Stimulated activated CD4-positive, alpha-beta T cell treated with anti-CD3 and anti-CD28 coated beads, Interleukin-1b, Interleukin-23, amount 100 ng/mL, for 4 hours (primary cell): ENCODE measurements at regions not wholly inside any gene's neighbourhood (a gene's known extent, or its start where the extent isn't known, plus 50 kb on each side); places are given as distances from the start of the nearest gene placed in this dataset.
"Not testable (repeated sequence)": the region's sequence is repeated elsewhere in the genome, so short reads cannot be mapped to it uniquely, and the experiment has no call there.

Experiments used
- DNase-seq, 2 donors: peaks; one replicate each; pipeline ENCODE4 v3.0.0-alpha.2; 2020; ENCODE audit warnings: low read depth in 2 of 2

DNA sequence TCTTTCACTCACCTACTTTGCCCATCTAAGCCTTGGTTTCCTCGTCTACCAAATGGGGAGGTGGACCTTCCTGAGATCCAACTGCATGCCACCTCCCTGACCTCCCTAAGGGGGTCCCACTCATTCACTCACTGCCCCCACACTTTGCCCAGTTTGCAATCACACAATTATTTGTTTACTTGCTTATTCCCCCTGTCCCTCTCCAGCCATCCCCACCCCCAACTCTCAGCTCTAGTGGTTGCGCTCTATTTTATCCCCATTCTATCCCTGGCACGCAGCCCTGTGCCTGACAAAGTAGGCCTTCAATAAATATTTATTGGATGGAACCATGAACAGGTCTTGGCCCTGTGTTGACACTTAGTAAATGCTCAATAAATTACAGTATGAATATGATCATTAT, 130.8 kb upstream of the LARP1 start:
- no peak for DNase-seq

DNA sequence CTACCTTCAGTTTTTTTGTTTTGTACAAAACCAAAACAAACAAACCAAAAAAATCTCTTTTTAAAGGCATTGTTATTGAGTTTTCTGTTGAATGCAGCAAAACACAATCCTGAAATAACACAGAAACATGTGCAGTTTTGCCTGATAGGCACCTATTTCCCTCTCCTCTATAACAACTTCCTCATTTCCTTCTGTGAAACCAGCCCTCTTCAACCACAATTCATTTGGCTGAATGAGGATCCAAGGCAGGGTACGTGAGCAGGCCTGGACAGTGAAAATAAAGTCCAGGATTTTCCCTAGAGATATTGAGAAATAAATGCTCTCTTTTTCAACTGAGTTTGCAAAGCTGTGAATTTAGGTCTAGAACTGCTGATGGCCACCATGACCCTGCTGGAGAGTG, 134.8 kb upstream of the LARP1 start:
- no peak for DNase-seq

DNA sequence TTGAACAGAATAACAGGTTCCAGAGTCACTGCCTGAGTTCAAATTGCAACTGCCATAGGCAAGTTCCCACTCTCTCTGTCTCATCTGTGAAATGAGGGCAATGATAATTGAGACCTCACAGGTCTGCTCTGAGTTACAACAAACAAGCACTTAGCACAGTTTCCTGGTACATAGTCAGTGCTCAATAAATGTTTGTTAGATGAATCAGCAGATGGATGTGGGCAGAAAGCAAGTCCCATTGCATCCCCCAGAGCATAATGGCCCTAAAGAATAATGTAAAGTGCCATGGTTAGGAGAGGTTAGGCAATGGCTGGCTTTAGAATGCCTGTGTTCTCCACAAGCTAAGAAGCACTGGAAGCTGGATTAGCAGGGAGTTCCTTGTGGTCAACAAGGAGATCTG, 136.5 kb upstream of the LARP1 start:
- DNase-seq, result no peak

DNA sequence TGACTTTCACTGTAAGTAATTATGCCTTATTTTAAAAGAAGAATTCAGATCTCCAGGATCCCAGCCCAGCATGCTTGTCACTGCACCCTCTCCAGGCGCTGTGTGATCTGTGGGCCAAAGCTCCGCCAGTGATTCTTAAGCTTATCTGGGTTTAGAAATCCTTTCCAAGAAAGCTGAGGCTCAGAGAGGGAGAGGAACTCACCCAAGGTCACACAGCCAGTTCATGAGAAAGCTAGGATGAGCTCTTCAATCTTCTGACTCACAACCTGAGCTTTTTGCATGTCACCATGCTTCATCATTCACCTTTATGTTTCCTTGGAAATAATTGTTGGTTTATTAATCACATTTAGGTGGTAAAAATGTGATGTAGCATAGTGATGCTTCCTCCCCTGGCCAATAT, 136.6 kb upstream of the HAND1 start:
- DNase-seq, result no peak

DNA sequence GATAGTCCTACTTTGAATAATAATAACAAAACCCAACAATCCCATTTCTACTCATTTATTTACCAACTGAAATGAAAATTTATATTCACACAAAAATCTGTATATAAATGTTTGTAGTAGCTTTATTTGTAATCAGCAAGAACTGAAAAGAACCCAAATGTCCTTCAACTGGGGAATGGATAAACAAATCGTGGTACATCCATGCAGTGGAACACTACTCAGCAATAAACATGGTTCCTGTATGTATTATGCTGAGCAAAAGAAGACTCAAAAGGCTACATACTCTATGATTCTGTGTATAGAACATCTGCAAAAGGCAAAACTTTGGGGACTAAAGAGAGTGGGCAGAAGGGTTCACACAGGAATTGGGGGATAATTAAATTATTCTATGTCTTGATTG, 136.1 kb upstream of the HAND1 start:
- DNase-seq, result no peak

DNA sequence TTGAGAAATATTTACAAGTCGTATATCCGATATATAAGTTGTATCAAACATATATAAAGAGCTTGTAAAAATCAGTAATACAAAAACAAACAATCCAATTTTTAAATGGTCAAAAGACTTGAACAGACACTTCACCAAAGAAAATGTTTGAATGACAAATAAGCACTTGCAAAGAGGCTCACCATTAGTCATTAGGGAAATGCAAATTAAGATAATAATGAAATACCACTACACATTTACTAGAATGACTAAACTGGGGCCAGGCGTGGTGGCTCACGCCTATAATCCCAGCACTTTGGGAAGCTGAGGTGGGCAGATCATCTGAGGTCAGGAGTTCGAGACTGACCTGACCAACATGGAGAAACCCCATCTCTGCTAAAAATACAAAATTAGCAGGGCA, 134.6 kb upstream of the HAND1 start:
- no peak for DNase-seq

DNA sequence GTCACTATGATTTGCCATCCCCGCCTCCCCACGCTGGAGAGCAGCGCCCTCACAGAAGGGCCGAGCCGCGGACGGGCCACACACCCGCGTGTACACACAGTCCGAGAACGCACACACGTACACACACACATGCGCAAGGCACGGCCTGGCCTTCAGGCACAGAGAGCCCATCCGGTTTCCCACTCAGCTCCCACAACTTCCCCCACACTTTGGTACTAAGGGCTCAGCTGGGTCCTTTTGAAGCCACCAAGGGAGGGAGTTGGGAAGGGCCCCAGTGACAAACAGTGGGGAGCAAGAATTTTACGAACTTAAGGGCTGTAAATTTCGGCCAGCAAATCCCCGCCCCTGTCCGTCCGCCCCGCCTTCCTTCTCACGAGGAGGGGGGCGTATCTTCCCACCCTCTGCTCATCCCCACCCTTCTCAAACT, 133.3 kb upstream of the HAND1 start:
- no peak for DNase-seq

DNA sequence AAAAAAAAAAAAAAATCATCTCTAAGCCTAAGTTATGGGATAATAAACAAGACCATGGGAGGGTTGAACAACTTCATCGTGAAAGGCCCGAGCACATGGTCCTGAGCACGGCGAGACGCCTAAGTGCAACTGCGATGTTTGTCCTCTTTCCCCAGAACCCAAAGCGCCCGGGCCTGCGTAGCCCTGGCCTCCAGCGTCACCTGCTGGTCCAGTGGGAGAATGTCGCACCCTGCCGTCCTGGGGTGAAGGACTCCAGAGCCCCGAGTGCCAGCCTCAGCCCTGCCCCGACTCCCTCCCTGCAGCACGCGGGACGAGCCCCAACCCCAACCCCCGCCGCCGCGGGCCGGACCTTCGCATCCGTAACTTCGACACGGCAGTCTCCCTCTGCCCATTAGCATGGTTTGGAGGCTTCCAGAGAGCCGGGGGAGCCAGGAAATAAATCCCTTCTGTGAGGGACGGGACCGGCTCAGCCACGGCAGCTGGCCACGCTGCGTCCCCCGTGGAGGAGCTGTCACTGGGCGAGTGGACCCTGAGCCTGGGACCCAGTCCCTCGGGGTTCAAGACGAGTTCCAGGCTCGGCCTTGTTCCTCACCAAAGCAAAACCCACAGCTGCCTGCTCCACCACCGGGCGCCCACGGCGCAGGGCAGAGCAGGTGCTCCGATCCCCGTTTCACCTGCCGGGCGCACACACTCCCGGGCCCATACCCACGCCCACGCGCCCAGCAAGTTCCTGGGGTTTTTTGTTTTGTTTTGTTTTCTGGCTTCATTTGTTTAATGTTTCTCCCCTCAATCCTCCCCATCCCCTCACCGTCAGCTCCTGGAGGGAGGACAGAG, 132.5 kb upstream of the HAND1 start:
- peak; percentile 15 to 53 for DNase-seq

DNA sequence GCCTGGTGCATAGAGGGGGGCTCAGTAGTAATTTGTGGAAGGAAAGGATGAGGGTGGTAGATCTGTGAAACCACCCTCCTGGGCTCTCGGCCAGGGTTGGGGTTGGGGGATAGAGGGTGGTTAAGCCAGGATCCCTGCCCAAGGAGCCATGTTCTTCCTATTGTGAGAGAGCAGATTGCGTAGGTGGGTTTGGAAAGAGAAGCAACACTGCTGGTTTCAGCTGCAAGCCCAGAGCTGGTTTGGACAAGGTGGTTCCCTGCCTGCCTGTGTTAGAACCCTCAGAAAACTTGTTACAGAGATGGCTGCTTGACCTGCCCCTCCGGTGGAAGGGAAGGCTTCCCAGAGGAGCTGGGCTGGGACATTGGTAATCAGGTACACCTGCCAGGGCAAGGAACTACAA, 131.2 kb upstream of the HAND1 start:
- DNase-seq, result no peak

DNA sequence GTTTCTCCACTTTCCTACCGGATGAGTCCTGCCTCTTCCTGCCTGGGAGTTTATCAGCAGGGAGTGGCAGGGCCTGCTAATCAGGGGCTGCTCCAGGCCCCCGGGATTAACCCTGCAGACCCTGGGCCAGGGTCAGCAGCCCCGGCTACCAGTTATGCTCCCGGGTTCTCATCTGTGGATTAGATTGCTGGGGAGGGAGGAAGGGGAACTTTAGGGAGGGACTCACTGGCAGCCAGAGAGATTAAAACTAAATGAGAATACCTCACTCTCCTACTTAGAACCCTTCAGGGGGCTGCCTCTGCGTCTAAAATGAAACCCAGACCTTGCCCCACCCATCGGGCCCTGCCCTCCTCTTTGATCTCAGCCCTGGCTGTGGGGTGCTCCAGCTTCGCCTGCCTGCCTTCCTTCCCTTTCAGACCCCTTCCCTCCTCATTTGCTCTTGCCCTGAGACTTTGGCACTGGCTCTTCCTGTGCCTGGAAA, 130.5 kb upstream of the HAND1 start:
- DNase-seq, result no peak

DNA sequence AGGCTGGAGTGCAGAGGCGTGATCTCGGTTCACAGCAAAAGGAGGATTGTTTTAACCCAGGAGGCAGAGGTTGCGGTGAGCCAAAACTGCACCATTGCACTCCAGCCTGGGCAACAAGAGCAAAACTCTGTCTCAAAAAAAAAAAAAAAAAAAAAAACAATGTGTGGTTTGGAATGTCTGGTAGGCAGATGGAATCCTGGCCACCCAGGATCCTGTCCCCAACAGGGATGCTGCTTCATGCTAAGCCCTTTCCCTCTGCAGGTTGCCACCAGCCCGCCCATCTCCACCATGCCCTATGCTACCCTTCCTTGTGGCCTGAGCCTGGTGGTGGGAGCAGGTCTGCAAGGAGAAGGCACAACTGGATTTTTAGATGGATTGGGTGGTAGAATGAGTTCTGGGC, 129.7 kb upstream of the HAND1 start:
- no peak for DNase-seq

DNA sequence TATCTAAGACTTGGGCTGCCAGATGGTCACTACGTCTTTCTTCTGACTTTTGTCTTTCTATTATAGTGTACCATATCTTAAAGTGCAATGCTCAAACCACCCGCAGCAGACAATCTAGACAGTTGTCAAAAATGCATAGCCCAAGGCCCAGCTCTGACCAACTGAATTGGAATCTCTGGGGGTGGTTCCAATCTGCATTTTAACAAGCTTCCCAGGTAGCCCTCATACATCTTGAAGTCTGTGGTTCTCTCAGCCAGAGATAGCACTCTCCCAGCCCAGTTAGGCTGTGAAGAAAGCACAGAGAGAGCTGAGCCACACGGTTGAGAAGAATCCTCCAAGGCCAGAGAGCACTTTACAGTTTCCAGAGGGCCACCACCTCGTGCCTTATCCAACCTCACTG, 128.2 kb upstream of the HAND1 start:
- DNase-seq, result no peak

DNA sequence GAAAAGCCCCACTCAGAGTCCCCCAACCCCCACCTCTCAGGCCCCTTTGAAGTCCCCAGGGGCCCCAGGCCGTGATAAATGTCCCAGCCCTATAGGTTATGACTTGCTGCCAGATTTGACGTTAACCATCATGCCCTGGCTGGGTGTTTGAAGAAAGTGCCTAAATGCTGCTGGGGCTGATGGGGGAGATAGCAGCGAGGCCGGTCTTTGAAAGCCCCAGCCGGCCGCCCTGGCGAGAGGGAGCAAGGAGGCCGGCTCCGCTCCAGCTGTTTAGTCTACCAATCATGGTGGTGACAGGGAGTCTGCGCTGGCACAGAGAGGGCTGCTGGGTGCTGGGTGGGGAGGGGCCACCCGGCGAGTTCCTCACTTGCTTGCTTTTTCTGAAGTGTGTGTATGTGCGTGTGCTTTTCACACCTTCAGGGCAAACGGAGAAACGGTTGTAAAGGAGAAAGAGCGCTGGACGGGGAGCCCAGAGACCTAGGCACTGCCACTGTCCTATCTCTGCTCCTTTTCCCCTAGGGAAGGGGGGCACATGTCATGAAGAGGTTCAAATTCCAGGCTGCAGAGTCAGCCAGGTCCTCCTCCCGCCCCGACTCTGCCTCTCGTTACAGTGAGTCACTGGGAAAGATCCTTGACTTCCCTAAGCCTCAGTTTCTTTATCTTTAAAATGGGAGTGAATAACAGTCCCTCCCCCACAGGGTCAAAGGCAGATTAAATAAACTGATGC, 126.1 kb upstream of the HAND1 start:
- no peak for DNase-seq

DNA sequence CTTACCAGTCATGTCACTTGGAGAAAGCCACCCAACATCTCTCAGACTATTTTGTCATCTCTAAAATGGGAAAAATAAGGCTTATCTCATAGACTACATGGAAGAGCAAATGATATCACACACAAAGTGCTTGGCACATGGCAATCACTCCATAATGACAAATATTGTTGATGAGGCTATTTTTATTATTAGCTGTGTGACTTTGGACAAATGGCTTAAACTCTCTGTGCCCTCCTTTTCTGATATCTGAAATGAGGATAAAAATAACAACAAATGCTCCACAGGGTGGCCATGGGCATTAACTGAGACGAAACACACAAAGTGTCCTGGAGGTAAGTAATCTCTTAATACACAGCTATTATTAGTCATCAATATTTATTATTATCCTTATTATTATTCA, 125.5 kb upstream of the HAND1 start:
- no peak for DNase-seq

DNA sequence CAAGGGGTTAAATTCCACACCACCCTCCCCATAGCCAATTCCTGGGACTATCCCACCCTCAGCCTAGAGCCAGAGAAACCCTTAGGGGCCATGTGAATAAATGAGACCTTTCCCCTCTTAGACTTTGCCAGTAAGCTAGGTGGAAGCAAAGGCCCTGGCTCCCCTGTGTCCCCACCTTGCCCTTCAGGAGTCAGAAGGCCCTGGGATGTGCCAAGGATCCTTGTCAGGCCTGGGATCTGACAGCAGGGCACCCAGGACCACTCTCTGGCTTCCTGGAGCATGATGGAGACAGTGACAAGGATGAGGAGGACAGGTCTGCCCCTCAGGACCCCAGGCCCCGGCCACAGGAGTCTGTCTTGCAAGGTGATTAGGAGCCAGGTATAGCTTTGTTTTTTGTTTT, 125.0 kb upstream of the HAND1 start:
- no peak for DNase-seq

DNA sequence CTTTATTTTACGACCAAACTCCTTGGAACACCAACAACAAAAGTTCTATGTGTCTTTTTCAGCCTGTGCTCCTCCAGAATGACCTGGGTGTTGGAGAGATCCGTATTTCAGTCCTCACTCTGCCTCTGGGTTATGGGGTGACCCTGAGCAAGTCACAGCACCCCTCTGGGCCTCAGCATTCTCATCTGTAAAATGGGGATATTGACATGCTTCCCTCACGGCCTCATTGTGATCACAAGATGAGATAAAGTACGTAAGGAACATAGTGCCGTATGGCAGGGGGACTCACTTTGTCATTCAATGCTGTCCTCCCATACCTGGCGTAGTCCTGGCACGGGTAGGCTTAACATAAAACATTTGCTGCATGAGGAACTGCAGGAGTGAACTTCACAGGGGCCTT, 123.0 kb upstream of the HAND1 start:
- DNase-seq, result no peak

DNA sequence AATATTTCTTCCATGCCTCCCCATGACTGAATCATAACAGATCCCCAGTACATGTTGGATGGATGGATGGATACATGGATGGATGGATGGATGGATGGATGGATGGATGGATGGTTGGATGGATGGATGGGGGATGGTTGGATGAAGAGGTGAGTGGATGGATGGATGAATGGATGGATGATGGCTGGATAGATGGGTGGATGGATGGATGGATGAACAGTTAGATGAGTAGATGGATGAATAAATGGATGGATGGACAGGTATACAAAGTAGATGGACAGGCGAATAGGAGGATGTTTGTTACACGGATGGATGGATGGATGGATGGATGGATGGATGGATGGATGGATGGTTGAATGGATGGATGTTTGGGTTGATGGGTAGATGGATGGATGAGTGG, 120.0 kb upstream of the HAND1 start:
- no peak for DNase-seq

DNA sequence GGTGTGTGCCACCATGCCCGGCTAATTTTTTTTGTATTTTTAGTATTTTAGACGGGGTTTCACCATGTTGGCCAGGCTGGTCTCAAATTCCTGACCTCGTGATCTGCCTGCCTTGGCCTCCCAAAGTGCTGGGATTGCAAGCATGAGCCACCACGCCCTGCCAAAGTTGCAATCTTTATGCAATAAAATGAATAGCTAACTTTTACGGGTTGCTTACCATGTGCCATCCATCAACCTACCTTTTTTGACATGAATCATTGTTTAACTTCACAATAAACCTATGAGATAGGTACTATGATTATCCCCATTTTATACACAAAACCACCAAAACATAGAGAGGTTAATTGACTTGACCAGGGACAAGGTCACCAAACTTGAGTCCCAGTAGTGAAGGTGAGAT, 118.8 kb upstream of the HAND1 start:
- not testable (repeated sequence) for DNase-seq

DNA sequence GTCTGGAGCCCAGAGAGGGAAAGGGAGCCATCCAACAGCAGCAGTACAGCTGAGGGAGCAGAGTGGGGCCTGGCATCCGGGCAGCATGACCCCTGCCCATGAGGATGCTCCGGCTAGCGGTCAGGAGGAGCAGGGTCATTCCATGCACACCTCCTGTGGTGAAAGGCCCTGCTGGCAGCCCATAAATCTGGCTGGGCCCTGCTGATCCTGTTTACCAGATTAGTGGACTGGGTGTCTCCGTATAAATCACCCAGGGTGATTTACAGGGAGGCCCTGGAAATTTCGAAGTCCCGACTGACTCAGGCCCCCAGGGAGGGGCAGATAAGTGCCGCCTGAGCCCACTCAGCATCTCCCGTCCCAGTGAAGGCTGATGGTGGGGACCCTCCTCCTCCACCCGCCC, 117.6 kb upstream of the HAND1 start:
- no peak for DNase-seq

DNA sequence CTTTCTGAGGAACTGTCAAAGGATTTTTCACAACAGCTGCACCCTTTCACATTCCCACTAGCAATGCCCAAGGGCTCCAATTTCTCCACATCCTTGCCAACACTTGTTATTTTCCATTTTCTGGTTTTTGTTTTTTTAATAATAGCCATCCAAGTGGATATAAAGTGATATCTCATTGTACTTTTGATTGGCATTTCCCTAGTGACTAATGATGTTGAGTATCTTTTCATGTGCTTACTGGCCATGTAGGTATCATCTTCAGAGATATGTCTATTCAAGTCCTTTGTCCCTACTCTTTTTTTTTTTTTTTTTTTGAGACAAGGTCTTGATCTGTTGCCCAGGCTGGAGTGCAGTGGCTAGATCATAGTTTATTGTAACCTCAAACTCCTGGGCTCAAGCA, 115.8 kb upstream of the HAND1 start:
- DNase-seq, result no peak

DNA sequence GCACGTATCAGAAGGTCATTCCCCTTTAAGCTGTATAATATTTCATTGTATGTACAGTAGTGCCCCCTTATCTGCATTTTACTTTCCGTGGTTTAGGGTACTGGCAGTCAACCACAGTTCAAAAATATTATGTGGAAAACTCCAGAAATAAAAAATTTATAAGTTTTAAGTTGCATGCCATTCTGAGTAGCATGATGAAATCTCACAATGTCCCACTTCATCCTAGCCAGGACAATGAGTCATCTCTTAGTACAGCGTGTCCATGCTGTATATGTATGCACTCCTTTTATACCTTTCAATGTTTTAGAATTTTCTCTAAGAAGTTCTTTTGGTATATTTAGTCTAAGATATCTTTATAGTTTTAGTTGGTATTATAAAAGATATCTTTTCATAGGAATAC, 115.0 kb upstream of the HAND1 start:
- no peak for DNase-seq

DNA sequence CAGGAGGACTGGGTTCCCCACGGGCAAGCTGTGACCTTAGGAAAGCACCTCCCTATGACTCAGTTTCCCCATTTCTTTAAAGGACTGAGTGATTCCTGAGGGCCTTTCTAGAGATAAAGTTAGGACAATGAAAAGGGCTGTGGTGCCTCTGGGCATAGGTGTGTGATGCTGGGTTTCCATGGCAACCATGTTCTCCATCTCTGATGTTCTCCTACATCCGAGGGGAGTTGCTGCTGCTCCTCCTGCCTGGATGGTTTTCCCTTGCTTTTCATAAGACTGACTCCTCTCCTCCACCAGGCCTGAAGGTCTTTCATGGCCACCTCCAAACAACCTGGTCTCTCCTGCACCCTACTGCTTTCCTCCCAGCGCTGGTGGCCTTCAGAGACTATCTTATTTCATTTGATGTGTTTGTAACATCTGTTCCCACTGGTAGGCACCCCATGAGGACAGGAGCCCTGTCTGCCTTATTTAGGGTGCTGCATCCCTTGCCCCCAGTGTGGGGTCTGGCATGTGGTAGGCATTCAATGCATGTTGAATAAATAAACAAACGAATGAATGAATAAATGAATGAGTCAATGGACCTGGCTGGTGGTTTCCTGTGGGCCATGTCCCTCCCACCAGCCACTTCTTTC, 112.2 kb upstream of the HAND1 start:
- no peak for DNase-seq

DNA sequence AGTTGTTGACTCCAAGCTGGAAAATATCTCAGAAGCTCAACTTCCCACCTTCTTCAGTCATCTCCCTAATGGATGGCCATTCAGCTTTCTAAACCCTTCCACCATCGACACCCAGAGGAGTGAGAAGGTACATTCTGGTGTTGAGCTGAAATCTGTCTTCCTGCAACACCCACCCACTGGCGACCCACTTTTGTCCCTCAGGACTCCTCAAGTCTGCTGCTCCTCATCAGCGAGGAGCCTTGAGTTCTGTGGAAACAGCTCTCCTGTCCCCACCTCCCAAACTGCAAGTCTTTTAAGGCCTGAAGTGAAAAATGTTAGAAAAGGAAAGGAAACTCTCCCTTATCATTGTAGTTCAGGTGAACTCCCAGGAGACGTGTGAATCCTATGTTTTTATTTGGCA, 111.5 kb upstream of the HAND1 start:
- DNase-seq, result no peak
